Ammon's horn (tissue), 1 donor: ENCODE measurements at regions not wholly inside any gene's neighbourhood (a gene's known extent, or its start where the extent isn't known, plus 50 kb on each side); places are given as distances from the start of the nearest gene placed in this dataset.
"Not testable (repeated sequence)": the region's sequence is repeated elsewhere in the genome, so short reads cannot be mapped to it uniquely, and the experiment has no call there.

Experiments
- DNase-seq: peaks from one replicate; pipeline ENCODE4 v3.0.0-alpha.2; 2016; ENCODE audit warnings: low spot score

DNA sequence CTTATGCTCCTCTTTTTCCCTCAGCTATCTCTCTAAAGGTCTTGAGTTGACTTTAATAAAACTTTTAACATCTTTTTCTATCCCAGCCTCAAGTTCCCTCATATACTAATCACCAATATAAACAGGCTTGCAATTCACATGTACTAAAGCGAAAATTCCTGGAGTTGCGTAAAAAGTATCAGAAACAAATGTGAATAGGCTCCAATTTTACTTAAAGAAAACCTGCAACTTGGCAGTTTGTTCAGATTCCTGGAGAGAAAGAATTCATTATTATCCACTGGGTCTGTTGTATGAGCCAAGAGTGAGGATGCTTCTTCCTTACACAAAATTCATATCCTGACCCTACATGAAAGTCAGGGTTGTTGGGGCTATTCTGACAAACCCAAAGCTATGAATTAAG, 384.2 kb downstream of the DTWD2 start:
- DNase-seq, result no peak

- DNase-seq, result no peak
Observed at GRCh38 chr5:118603278-118603677, 385.1 kb downstream of the DTWD2 start.

DNA sequence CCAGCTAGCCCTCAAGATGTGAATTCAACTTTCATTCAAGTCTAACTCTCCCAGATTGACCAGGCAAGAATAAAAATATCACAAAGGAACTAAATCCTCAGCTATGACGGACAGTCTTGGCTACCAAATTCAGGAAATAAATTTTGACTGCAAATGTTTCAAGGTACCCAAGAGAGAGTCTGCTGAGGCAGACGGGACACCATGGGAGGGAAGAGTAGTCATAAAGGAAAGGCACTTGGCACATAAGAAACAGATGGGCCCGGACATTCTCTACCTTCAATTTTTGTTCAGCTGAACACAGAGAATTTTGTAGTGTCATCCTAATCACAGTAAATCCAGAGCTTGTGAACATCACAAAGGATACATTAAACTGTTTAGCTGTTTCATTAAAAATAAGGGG, 390.0 kb downstream of the DTWD2 start:
- DNase-seq, result no peak

DNA sequence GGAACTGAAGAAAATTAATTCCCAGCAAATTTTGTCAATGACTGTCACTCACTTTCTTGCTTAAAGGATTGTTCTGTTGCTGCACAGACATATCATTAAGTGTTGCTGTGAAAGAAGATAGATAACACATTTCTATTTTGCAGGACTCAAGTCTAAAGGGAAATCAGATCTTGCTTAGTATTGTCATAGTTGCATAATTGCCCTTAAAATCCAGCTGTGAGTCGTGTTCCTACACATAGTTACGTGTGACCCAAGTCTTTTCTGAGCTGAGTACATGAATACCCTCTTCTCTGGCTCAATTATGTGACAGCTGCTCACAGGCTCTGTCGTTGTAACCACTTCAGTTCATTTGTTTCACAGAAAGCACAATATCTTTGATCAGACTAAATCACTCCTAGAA, 390.8 kb downstream of the DTWD2 start:
- no peak for DNase-seq

GRCh38 chr5:118596255-118596654, 392.1 kb downstream of the DTWD2 start:
- no peak for DNase-seq

GRCh38 chr5:118593003-118593328, 395.4 kb downstream of the DTWD2 start:
- DNase-seq, result no peak

DNA sequence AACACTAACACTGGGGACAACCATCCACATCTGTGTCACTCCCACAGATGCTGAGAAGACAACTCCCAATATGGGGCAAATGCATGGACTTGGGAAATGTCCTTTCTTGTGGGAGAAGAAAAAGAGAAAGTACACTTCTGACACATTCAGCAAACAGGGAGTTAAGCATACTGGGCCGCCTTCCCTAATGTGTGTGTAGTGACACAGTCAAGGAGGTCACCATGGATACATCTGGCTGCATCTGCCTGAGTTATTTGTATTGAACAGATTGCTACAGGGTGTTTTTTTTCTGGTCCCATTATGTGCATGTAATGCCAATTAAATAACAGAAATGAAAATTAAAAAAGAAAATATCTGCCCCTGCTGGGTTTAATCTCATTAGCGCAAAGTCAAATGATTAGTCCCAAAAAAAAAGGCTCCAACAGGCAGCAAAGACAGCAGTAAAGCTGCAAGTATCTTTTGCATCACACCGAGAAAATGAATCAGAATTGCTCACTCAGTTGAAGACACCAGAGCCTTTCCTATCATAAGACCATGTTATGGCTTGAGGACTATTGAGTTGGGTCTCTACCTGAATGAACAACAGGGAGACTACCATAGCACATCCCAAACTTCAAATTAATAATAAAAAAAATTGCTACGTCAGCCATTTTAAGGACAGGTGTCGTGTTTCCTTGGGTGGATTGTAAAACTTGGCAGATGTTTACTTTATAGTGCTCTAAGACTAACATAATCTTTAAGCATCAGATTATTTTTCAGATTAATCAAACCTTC, 395.9 kb downstream of the DTWD2 start:
- no peak for DNase-seq

DNA sequence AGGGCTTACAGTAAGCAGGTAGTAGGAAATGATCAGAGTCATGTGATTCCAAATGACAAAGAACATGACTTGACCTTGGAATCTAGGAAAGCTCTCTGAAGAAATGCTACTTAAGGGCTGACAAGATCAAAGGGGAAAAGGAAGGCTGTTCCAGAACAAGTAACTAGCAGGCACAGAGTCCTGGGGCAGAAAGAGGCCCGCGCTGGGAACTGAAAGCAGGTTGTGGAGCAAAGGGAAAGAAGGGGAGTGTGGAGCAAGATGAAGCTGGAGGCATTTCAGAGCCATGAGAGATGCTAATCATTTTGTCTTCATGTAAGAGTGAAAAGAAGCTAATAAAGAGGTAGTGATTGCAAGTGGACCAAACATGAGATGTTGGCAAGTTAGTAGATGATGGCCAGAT, 397.5 kb downstream of the DTWD2 start:
- DNase-seq, result no peak

GRCh38 chr5:118580949-118581348, 407.4 kb downstream of the DTWD2 start:
- no peak for DNase-seq

GRCh38 chr5:118578093-118578492, 410.3 kb downstream of the DTWD2 start:
- DNase-seq, result peak; percentile 32

DNA sequence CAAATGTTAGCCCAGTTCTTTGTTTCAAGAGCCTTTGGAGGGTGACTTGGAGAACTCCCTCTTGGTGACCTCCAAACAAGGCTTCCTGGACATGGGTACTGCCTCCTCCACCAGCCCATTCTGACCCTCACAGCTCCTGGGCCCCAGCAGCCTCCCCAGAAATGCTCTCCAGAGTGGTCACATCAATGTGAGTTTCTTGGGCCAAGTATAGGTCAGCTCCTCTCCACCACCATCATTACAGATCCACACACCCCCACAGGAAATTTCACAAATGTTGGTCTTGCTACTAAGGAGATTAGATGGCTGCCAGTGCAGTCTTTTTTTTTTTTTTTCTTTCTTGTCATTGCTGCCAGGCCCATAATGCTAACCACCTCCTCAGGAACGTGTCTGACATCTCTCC, 410.7 kb downstream of the DTWD2 start:
- DNase-seq, result no peak

DNA sequence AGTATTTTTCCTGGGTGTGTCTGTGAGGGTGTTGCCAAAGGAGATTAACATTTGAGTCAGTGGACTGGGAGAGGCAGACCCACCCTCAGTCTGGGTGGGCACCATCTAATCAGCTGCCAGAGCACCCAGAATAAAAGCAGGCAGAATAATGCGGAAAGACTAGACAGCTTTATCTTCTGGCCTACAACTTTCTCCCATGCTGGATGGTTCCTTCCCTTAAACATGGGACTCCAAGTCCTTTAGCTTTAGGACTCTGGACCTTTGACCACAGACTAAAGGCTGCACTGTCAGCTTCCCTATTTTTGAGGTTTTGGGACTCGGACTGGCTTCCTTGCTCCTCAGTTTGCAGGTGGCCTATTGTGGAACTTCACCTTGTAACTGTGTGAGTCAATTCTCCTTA, 418.1 kb downstream of the DTWD2 start:
- not testable (repeated sequence) for DNase-seq

DNA sequence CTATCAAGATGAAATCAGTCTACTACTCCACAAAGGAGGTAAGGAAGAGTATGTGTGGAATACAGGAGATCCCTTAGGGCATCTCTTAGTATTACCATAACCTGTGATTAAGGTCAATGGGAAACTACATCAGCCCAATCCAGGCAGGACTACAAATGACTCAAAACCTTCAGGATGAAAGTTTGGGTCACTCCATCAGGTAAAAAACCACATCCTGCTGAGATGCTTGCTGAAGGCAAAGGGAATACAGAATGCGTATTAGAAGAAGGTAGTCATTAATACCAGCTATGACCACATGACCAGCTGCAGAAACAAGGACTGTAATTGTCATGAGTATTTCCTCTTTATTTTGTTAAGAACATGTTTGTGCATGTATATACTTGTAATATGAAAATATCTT, 418.8 kb downstream of the DTWD2 start:
- not testable (repeated sequence) for DNase-seq

DNA sequence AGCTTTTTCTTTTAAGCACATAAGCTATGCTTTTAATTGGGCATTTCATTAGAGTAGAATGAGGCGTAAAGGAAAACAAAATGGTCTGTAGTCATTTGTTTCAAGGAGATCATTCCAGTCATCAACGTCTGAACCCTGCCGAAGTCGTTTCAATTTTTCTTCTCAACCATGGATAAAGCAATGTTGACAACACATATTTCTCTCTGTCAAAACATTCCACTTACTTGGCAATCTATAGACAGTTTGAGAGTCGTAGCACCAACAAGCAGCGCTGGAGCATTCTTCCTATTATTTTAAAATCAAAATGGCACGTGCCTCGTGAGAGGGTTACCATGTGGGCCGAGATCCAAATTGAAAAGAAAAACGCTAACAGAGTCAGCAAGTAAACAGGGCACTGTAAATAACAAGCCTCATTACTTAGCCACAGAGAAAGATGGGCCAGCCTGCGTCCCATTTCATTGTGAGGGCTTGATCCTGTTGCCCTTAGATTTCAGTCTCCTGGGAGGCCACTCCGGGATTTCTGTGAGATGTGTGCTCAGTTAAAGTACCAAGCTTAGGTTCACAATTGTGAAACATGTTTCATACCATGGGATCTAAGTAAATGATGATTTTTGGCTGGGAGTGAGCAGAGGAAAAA, 422.9 kb downstream of the DTWD2 start:
- no peak for DNase-seq

GRCh38 chr5:118561971-118562370, 426.4 kb downstream of the DTWD2 start:
- DNase-seq, result no peak

- DNase-seq, result no peak
Observed at GRCh38 chr5:118561235-118561634, 427.1 kb downstream of the DTWD2 start.

DNA sequence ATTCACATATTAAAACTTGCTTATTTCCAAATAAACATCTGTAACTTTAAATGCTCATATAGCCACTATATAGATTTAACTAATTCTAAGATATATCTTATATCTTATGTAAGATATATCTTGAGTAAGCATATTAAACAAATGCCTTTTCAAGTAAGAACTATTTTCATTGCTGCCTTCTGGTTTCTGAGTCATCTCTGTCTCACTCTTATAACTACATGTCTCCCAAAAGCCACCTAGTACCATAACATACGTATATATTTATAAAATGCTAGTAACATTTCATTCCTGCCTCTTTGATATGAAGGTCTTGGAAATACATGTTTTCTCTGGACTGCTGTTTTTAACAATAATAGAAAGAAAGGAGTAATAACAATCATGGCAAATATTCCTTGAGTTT, 429.5 kb downstream of the DTWD2 start:
- no peak for DNase-seq

DNA sequence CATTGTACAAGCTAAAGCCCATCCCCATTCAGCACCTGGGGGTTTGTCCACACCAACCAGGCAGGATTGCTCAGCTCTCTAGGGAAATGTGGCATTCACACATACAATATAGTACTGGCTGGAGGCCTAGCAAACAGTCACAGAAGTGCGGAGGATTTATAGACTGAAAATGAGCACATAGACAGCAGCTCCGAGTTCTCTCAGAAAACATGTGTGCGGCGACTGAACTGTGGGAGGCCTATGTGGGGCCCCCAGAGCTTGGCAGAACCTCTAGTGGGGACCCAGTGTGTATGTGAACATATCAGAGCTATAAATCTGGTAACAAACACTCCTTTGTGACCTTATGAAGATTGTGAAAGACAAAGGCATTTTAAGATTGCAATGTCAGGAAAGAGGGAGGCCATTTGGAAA, 431.1 kb downstream of the DTWD2 start:
- no peak for DNase-seq

- no peak for DNase-seq
Observed at GRCh38 chr5:118556792-118557191, 431.6 kb downstream of the DTWD2 start.

DNA sequence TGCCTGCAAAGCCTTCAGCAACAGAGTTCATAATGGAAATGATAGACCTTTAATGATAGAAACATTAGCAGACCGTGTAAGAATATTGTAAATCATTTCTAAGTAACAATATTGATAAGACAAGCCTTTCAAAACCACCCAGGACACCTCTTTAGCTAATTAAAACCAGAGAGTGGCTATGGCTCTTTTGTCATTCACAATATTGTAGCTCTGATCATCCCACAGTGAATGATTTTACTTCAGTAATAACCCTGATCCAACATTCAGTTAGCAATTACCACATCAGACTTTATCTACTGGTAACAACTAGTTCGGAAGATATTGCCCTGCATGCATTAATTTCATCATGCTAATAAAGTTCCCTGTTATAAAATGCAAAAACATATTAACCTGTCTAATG, 432.6 kb downstream of the DTWD2 start:
- DNase-seq, result no peak

- DNase-seq, result no peak
Observed at GRCh38 chr5:118554981-118555380, 433.4 kb downstream of the DTWD2 start.

- no peak for DNase-seq
Observed at GRCh38 chr5:118554241-118554640, 434.1 kb downstream of the DTWD2 start.

- DNase-seq, result no peak
Observed at GRCh38 chr5:118553662-118554061, 434.7 kb downstream of the DTWD2 start.

DNA sequence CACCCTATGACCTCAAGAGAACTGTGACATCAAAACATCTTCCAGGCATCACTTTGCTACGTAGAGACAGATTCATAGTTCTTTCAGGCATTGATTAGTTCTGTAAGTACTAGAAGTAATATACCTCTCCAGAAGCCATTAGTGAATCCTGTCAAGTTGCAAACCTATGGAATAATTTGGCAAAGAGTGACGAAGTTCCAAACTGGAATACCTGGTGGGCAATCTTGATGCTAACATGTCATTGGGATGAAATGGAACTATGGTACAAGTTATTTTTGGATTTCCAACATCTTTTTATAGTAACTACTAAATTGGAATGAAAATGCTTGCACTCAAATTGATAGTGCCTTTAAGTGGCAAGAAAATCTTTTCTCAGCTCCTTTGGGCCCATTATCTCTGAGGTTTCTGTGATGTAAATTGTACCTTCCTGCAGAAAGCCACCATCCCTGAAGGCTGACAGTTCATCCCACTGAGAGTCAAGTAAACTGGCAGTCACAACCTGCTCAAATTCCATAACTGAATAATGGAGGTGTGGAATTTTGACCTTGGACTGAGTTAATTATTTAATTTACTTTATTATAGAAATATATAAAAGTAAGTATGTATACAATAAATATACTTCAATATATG, 435.5 kb downstream of the DTWD2 start:
- DNase-seq, result no peak
